GM12878 (cell line): ENCODE measurements at regions not wholly inside any gene's neighbourhood (a gene's known extent, or its start where the extent isn't known, plus 50 kb on each side); places are given as distances from the start of the nearest gene placed in this dataset.

Source experiments
- ATAC-seq: fragments of 200-7000 bp; cut with Tn5 transposase; 3 replicates; pipeline ENCODE4 v1.9.1; 2020; ENCODE audit warnings: mild to moderate bottlenecking, moderate library complexity
- BruUV-seq: library from RNA; stranded (reverse); fragments of 400-500 nt; replicated peaks from 2 replicates; lab custom pipeline; 2021; lab: Mats Ljungman, UMichigan
- CTCF ChIA-PET: fragments of 300-600 bp; sonication (Branson Sonifier 250); formaldehyde crosslinking; extraction: SDS; loops from one replicate; lab custom pipeline; 2021; ENCODE audit warnings: inconsistent platforms; lab: Yijun Ruan, JAX
- POLR2A ChIA-PET: fragments of 350-600 bp; formaldehyde crosslinking; extraction: SDS; loops from one replicate; lab custom pipeline; 2021; ENCODE audit warnings: inconsistent platforms; lab: Charles Lee
- RAD21 ChIA-PET: fragments of 300-600 bp; sonication (Branson Sonifier 250); formaldehyde crosslinking; loops from one replicate; lab custom pipeline; 2023; ENCODE audit warnings: antibody characterized with exemption; ENCODE audit not compliant: unreplicated experiment; lab: Charles Lee
- SMC1A ChIA-PET: fragments of 300-600 bp; sonication (Branson Sonifier 250); formaldehyde crosslinking; loops from one replicate; lab custom pipeline; 2023; ENCODE audit not compliant: unreplicated experiment, uncharacterized antibody; lab: Charles Lee
- DNase-seq: peaks from one replicate; pipeline ENCODE4 v3.0.0-alpha.2; 2011; ENCODE audit warnings: low read depth, low spot score
- FAIRE-seq: peaks from 3 replicates; lab custom pipeline; 2011; peaks lifted over from hg19 to GRCh38; lab: Jason Lieb, UNC
- H2AFZ ChIP-seq: 2 replicates; pipeline ENCODE4 v1.6.0; 2011; ENCODE audit warnings: low read depth, low read length, control low read depth; ENCODE audit not compliant: control insufficient read depth
- H3K27ac ChIP-seq: 2 replicates; pipeline ENCODE4 v1.5.1; 2011; ENCODE audit warnings: control low read depth; ENCODE audit not compliant: control insufficient read depth, insufficient read depth
- H3K27me3 ChIP-seq, 2 experiments: replicated peaks in 1 of 2; 2 replicates each; pipeline versions ENCODE4 v1.6.0 to v1.6.1; 2011; ENCODE audit warnings: low read length in 1 of 2; ENCODE audit not compliant: control insufficient read depth in 2 of 2, insufficient read depth in 2 of 2
- H3K36me3 ChIP-seq, 2 experiments: 2 replicates each; pipeline ENCODE4 v1.5.1; 2011; ENCODE audit warnings: low read length in 1 of 2; ENCODE audit not compliant: control insufficient read depth in 2 of 2, insufficient read depth in 2 of 2
- H3K4me1 ChIP-seq: 2 replicates; pipeline ENCODE4 v1.6.1; 2011; ENCODE audit warnings: mild to moderate bottlenecking, low read length, moderate library complexity, mixed read lengths; ENCODE audit not compliant: control insufficient read depth, insufficient read depth
- H3K4me2 ChIP-seq: 2 replicates; pipeline ENCODE4 v1.6.0; 2011; ENCODE audit warnings: control low read depth; ENCODE audit not compliant: control insufficient read depth, insufficient read depth
- H3K4me3 ChIP-seq: fragments of 200-600 bp; sonication (generic); 2 replicates; pipeline ENCODE4 v1.5.1; 2016
- H3K79me2 ChIP-seq: 2 replicates; pipeline ENCODE4 v1.6.0; 2011; ENCODE audit warnings: low read length; ENCODE audit not compliant: control insufficient read depth, insufficient read depth
- H3K9ac ChIP-seq: 2 replicates; pipeline ENCODE4 v1.8.0; 2011; ENCODE audit warnings: low read length, control low read depth, mixed read lengths; ENCODE audit not compliant: control insufficient read depth, insufficient read depth
- H3K9me3 ChIP-seq: replicated peaks from 3 replicates; pipeline ENCODE4 v1.5.1; 2011; ENCODE audit warnings: mild to moderate bottlenecking, low read length; ENCODE audit not compliant: control insufficient read depth, insufficient read depth
- H4K20me1 ChIP-seq: 2 replicates; pipeline ENCODE4 v1.6.0; 2011; ENCODE audit not compliant: control insufficient read depth, insufficient read depth
- BRCA1 ChIP-seq: IDR thresholded peaks from 2 replicates; pipeline ENCODE4 v1.6.1; 2011; ENCODE audit warnings: low read depth, low read length, improper control_type of control experiment
- CBX5 ChIP-seq: sonication (generic); IDR thresholded peaks from 2 replicates; pipeline ENCODE4 v1.6.1; 2016; ENCODE audit warnings: low read depth, moderate library complexity, mild to moderate bottlenecking, inconsistent platforms
- CHD1 ChIP-seq: IDR thresholded peaks from 2 replicates; pipeline ENCODE4 v1.6.1; 2012; ENCODE audit warnings: low read depth, low read length, improper control_type of control experiment
- FOXK2 ChIP-seq: fragments of 450-650 bp; IDR thresholded peaks from 2 replicates; pipeline ENCODE4 v1.6.1; 2017; ENCODE audit warnings: mild to moderate bottlenecking, moderate library complexity
- HCFC1 ChIP-seq: fragments of 150-350 bp; IDR thresholded peaks from 2 replicates; pipeline ENCODE4 v1.6.1; 2014; ENCODE audit warnings: low read length
- JUNB ChIP-seq: IDR thresholded peaks from 2 replicates; pipeline ENCODE4 v1.6.1; 2016; ENCODE audit warnings: antibody characterized with exemption, mild to moderate bottlenecking
- KAT2A ChIP-seq: conservative IDR thresholded peaks from 2 replicates; pipeline ENCODE4 v1.6.1; 2011; ENCODE audit warnings: low read depth, low read length; ENCODE audit not compliant: control insufficient read depth
- MTA3 ChIP-seq: IDR thresholded peaks from 2 replicates; pipeline ENCODE4 v1.6.1; 2012; ENCODE audit warnings: low read length, inconsistent platforms, borderline replicate concordance
- POLR2A ChIP-seq: IDR thresholded peaks from 2 replicates; pipeline ENCODE4 v1.6.1; 2011; ENCODE audit warnings: low read depth, mild to moderate bottlenecking, low read length
- RBBP5 ChIP-seq: fragments of 200-600 bp; sonication (generic); conservative IDR thresholded peaks from 2 replicates; pipeline ENCODE4 v1.6.1; 2016
- RUNX3 ChIP-seq: IDR thresholded peaks from 2 replicates; pipeline ENCODE4 v1.6.1; 2012; ENCODE audit warnings: low read length, inconsistent platforms
- SMAD5 ChIP-seq: IDR thresholded peaks from 2 replicates; pipeline ENCODE4 v1.6.1; 2016; ENCODE audit warnings: antibody characterized with exemption, low read depth
- SP1 ChIP-seq: IDR thresholded peaks from one replicate; pipeline ENCODE4 v1.6.1; 2011; ENCODE audit warnings: low read depth, low read length
- SREBF2 ChIP-seq: IDR thresholded peaks from 2 replicates; pipeline ENCODE4 v1.6.1; 2012; ENCODE audit warnings: mild to moderate bottlenecking, low read length
- STAT3 ChIP-seq: IDR thresholded peaks from 2 replicates; pipeline ENCODE4 v1.6.1; 2011; ENCODE audit warnings: low read depth, low read length, improper control_type of control experiment
- TAF1 ChIP-seq: IDR thresholded peaks from 2 replicates; pipeline ENCODE4 v1.6.1; 2011; ENCODE audit warnings: mild to moderate bottlenecking, low read depth, low read length, borderline replicate concordance
- WRNIP1 ChIP-seq: IDR thresholded peaks from 2 replicates; pipeline ENCODE4 v1.6.1; 2011; ENCODE audit warnings: low read depth, low read length, improper control_type of control experiment, borderline replicate concordance
- YY1 ChIP-seq: IDR thresholded peaks from 2 replicates; pipeline ENCODE4 v1.6.1; 2011; ENCODE audit warnings: low read depth, mild to moderate bottlenecking, low read length
- ZNF217 ChIP-seq: fragments of 450-650 bp; IDR thresholded peaks from 2 replicates; pipeline ENCODE4 v1.6.1; 2017; ENCODE audit warnings: antibody characterized with exemption, mild to moderate bottlenecking
- ZNF622 ChIP-seq: fragments of 450-650 bp; IDR thresholded peaks from 2 replicates; pipeline ENCODE4 v1.6.1; 2017; ENCODE audit warnings: mild to moderate bottlenecking, inconsistent platforms
- WGBS: methylation state at CpG from one replicate; pipeline ENCODE4 v1.1.6; 2016; ENCODE audit warnings: low lambda C conversion rate; ENCODE audit not compliant: insufficient replicate concordance, insufficient coverage; ENCODE audit errors: missing lambda C conversion rate; 5-methylcytosine and 5-hydroxymethylcytosine counted together
- in situ Hi-C: fragments of 300-500 bp; cut with MboI; formaldehyde crosslinking; loops from 9 replicates; pipeline ENCODE4 v1.14.3; 2018; ENCODE audit warnings: mixed read lengths
- intact Hi-C: fragments of 100-400 bp; cut with micrococcal nuclease; formaldehyde crosslinking; loops from one replicate; pipeline ENCODE4 v1.14.2; 2022; ENCODE audit not compliant: unreplicated experiment
- TF ChIP-seq, protein P1 (sequence below): fragments of 150-350 bp; IDR thresholded peaks from 2 replicates; pipeline ENCODE4 v1.6.1; 2014; ENCODE audit warnings: mild to moderate bottlenecking, low read depth, low read length

DNA sequence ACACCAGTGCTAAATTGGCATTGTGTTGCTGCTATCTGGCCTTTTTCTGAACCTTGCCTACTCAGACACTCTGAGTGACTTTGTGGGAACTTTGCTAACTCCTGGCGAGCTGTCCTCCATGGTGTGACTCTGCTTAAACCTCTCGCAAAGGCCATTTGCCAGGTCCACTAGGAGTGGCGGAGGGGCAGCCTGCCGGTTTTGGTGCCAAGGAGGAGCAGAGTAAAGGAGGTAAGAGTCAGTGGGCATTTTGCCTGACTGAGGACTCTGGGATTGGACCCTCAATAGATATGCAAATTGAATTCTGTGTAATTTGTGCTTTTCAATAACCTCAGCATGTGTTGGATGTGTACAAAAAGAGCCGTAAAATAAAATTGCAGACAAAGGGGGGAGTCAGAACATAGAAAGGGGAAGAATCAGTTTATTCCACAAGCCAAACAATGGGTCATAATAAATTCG is 386.6 kb upstream of the NFIA start:
- ChIA-PET RAD21 (no interaction called here), CTCF (no interaction called here), POLR2A (no interaction called here), SMC1A (interaction anchor here (0.6 kb wide), 1 partner anchor 1242 kb away, joined by 3 read pairs; no protein-coding TSS in a partner anchor)
- no peak overlapping the region for H3K9ac ChIP-seq
- H3K4me3 ChIP-seq, result no peak overlapping the region
- in situ Hi-C loops, result no loop called here
- no peaks in the 10 kb centered on the region for H3K4me1 ChIP-seq
- no peak for ATAC-seq
- H2AFZ ChIP-seq, result no peak overlapping the region
- TF ChIP-seq SP1, result no peak
- no peak for TF ChIP-seq SREBF2
- TF ChIP-seq WRNIP1, result no peak
- no peak for DNase-seq
- intact Hi-C loops, result no loop called here
- no peaks in the 10 kb centered on the region for H3K9me3 ChIP-seq
- WGBS, result 14% methylated on average over 6 of the region's 6 CpGs
- H3K27me3 ChIP-seq, result no peaks in the 10 kb centered on the region
- no TSS peak for BruUV-seq
- no peak overlapping the region for H3K27ac ChIP-seq
- H3K79me2 ChIP-seq, result no peaks in the 10 kb centered on the region
- H4K20me1 ChIP-seq, result no peaks in the 10 kb centered on the region
- no peak for FAIRE-seq
- H3K4me2 ChIP-seq, result no peak overlapping the region
- no peaks in the 10 kb centered on the region for H3K36me3 ChIP-seq

DNA sequence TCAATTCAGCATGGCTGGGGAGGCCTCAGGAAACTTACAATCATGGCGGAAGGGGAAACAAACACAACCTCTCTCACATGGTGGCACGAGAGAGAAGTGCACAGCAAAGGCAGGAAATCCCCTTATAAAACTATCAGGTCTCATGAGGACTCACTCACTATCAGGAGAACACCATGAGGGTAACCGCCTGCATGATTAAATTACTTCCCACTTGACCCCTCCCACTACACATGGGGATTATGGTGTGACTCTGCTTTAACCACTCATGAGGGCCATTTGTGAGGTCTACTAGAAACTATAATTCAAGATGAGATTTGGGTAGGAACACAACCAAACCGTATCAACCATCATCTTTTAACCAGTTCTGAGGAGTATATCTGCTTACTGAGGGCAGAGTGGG is 387.4 kb upstream of the NFIA start:
- Histone ChIP-seq H3K9ac (no peak overlapping the region), H3K9me3 (no peaks in the 10 kb centered on the region), H3K27ac (no peak overlapping the region)
- intact Hi-C loops, result no loop called here
- no peak for ATAC-seq
- POLR2A ChIA-PET, result no interaction called here
- CTCF ChIA-PET, result no interaction called here
- TF ChIP-seq ZNF217 (no peak), RUNX3 (no peak), ZNF622 (no peak), FOXK2 (no peak), CHD1 (no peak), BRCA1 (no peak), POLR2A (no peak), MTA3 (no peak), STAT3 (no peak), RBBP5 (no peak), TAF1 (no peak), HCFC1 (no peak), JUNB (no peak), SMAD5 (no peak), SREBF2 (no peak), KAT2A (no peak), CBX5 (no peak), YY1 (no peak)
- TF ChIP-seq, protein P1, sequence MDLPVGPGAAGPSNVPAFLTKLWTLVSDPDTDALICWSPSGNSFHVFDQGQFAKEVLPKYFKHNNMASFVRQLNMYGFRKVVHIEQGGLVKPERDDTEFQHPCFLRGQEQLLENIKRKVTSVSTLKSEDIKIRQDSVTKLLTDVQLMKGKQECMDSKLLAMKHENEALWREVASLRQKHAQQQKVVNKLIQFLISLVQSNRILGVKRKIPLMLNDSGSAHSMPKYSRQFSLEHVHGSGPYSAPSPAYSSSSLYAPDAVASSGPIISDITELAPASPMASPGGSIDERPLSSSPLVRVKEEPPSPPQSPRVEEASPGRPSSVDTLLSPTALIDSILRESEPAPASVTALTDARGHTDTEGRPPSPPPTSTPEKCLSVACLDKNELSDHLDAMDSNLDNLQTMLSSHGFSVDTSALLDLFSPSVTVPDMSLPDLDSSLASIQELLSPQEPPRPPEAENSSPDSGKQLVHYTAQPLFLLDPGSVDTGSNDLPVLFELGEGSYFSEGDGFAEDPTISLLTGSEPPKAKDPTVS, result no peak
- TF ChIP-seq, all 136 proteins: peak for 0
- FAIRE-seq, result no peak
- 37% methylated on average over 4 of the region's 4 CpGs for WGBS
- Histone ChIP-seq H3K4me2 (no peak overlapping the region), H3K4me1 (no peaks in the 10 kb centered on the region), H3K4me3 (no peak overlapping the region), H3K27me3 (no peaks in the 10 kb centered on the region), H3K79me2 (no peaks in the 10 kb centered on the region), H4K20me1 (no peaks in the 10 kb centered on the region), H2AFZ (no peak overlapping the region), H3K36me3 (no peaks in the 10 kb centered on the region)
- SMC1A ChIA-PET, result no interaction called here
- BruUV-seq, result no TSS peak
- in situ Hi-C loops, result no loop called here
- no peak for DNase-seq
- RAD21 ChIA-PET, result no interaction called here
